Upper lobe of left lung (tissue), 4 donors: ENCODE measurements at regions not wholly inside any gene's neighbourhood (a gene's known extent, or its start where the extent isn't known, plus 50 kb on each side); places are given as distances from the start of the nearest gene placed in this dataset.

Experiments used
- EP300 ChIP-seq, 4 donors: sonication (generic); formaldehyde crosslinking; IDR thresholded peaks; one replicate each; pipeline ENCODE4 v1.5.1; 2017; ENCODE audit warnings: antibody characterized with exemption in 4 of 4, control low read depth in 2 of 4
- POLR2A ChIP-seq, 4 donors: fragments of 450-650 bp; IDR thresholded peaks; one replicate each; pipeline ENCODE4 v1.5.1; 2016 to 2017; ENCODE audit warnings: antibody characterized with exemption in 4 of 4, mild to moderate bottlenecking in 2 of 4
- POLR2AphosphoS5 ChIP-seq, 2 donors: sonication (generic); formaldehyde crosslinking; IDR thresholded peaks; one replicate each; pipeline ENCODE4 v1.5.1; 2017; ENCODE audit warnings: antibody characterized with exemption in 2 of 2
- TF ChIP-seq, protein P1 (sequence below), 6 experiments: fragments of 450-650 bp in 4 of 6; fragments of 200-600 bp in 2 of 6; sonication (generic) in 2 of 6; IDR thresholded peaks; one replicate each; pipeline ENCODE4 v1.5.1; 2016 to 2019; ENCODE audit warnings: antibody characterized with exemption in 6 of 6

DNA sequence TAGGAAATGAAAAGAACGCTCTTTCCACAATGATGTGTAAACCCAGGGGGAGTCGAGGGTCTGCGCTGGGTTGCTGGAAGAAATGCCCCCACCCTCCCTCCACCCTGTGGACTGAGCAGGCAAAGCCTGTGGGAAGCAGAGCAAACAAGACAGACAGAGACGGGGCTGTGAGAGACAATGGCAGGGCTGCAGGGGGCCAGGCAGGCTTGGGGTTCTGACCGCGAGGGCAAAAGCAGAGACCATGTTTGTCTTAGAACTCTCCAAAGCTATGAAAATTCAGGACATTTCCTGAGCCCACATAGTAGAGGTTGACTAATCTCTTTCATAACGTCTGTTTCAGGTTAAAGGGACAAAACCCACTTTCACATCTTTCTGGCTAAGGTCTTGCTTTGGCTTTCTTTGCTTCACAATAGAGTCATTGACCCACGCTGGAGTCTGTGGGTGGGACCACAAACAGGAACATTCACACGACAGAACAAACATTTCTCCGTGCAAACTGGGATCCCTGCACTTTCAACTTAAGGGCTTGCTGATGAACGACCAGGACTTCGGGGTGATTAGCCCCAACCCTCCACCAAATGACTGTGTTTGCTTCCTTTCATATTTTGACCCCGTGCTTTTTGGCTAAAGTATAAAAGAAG is 156.0 kb upstream of the TPM1 start:
- TF ChIP-seq POLR2AphosphoS5 (IDR thresholded peaks at IDR 0.05) (no peak), POLR2A (IDR thresholded peaks at IDR 0.05) (no peak), EP300 (IDR thresholded peaks at IDR 0.05) (no peak)
- TF ChIP-seq, protein P1, sequence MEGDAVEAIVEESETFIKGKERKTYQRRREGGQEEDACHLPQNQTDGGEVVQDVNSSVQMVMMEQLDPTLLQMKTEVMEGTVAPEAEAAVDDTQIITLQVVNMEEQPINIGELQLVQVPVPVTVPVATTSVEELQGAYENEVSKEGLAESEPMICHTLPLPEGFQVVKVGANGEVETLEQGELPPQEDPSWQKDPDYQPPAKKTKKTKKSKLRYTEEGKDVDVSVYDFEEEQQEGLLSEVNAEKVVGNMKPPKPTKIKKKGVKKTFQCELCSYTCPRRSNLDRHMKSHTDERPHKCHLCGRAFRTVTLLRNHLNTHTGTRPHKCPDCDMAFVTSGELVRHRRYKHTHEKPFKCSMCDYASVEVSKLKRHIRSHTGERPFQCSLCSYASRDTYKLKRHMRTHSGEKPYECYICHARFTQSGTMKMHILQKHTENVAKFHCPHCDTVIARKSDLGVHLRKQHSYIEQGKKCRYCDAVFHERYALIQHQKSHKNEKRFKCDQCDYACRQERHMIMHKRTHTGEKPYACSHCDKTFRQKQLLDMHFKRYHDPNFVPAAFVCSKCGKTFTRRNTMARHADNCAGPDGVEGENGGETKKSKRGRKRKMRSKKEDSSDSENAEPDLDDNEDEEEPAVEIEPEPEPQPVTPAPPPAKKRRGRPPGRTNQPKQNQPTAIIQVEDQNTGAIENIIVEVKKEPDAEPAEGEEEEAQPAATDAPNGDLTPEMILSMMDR (IDR thresholded peaks at IDR 0.05), result no peak
